Sigmoid colon (tissue), 6 donors: ENCODE measurements at regions not wholly inside any gene's neighbourhood (a gene's known extent, or its start where the extent isn't known, plus 50 kb on each side); places are given as distances from the start of the nearest gene placed in this dataset.

Experiments used
- DNase-seq: peaks from one replicate; pipeline ENCODE4 v3.0.0-alpha.2; 2019
- H3K27ac ChIP-seq, 4 donors: fragments of 200-600 bp; sonication (generic); one replicate each; pipeline ENCODE4 v1.5.1; 2016 to 2019; ENCODE audit warnings: mild to moderate bottlenecking in 1 of 4
- H3K27me3 ChIP-seq, 3 donors: fragments of 200-600 bp; sonication (generic); one replicate each; pipeline ENCODE4 v1.5.1; 2019; ENCODE audit warnings: mild to moderate bottlenecking in 1 of 3
- H3K36me3 ChIP-seq, 4 donors: fragments of 200-600 bp; sonication (generic); one replicate each; pipeline ENCODE4 v1.5.1; 2016 to 2019
- H3K4me1 ChIP-seq, 4 donors: fragments of 200-600 bp; sonication (generic); one replicate each; pipeline ENCODE4 v1.5.1; 2017 to 2019
- H3K4me3 ChIP-seq, 4 donors: fragments of 200-600 bp; sonication (generic); one replicate each; pipeline ENCODE4 v1.5.1; 2017 to 2019; ENCODE audit warnings: mild to moderate bottlenecking in 2 of 4, moderate library complexity in 1 of 4
- H3K9me3 ChIP-seq, 4 donors: fragments of 200-600 bp in 3 of 4; sonication (generic) in 3 of 4; one replicate each; pipeline versions ENCODE4 v1.5.1 to v1.6.1; 2013 to 2019
- CTCF ChIP-seq, 4 experiments: fragments of 450-650 bp in 3 of 4; fragments of 200-600 bp in 1 of 4; IDR thresholded peaks; one replicate each; pipeline ENCODE4 v1.5.1; 2016 to 2019; ENCODE audit warnings: antibody characterized with exemption in 4 of 4, mild to moderate bottlenecking in 3 of 4, moderate library complexity in 2 of 4
- EP300 ChIP-seq, 4 donors: sonication (generic); formaldehyde crosslinking; IDR thresholded peaks; one replicate each; pipeline ENCODE4 v1.6.1; 2017; ENCODE audit warnings: antibody characterized with exemption in 4 of 4
- POLR2A ChIP-seq, 2 donors: fragments of 450-650 bp; IDR thresholded peaks; one replicate each; pipeline ENCODE4 v1.6.1; 2016; ENCODE audit warnings: antibody characterized with exemption in 2 of 2, mild to moderate bottlenecking in 2 of 2, moderate library complexity in 2 of 2
- POLR2AphosphoS5 ChIP-seq, 4 donors: sonication (generic); formaldehyde crosslinking; IDR thresholded peaks; one replicate each; pipeline ENCODE4 v1.6.1; 2017; ENCODE audit warnings: antibody characterized with exemption in 4 of 4
- whole genome bisulfite sequencing, 2 donors: extraction: QIAGEN DNeasy Blood & Tissue Kit; methylation state at CpG; one replicate each; pipeline ENCODE4 v1.1.7; 2013; 5-methylcytosine and 5-hydroxymethylcytosine counted together
- intact Hi-C: fragments of 100-400 bp; cut with DNase I; formaldehyde crosslinking; loops from one replicate; pipeline ENCODE4 v1.15.1; 2023
- donor health status: healthy with polysubstance abuse.
- donor health status: healthy.

- no peak overlapping the region for H3K27ac ChIP-seq
- intact Hi-C loops: no loop called here
- DNase-seq: no peak
- no peak for TF ChIP-seq POLR2AphosphoS5 (IDR thresholded peaks at IDR 0.05)
- no peak for TF ChIP-seq POLR2A (IDR thresholded peaks at IDR 0.05)
- no peak for TF ChIP-seq CTCF (IDR thresholded peaks at IDR 0.05)
- H3K27me3 ChIP-seq: no peaks in the 10 kb centered on the region
- 82 to 90% methylated on average over 7 of the region's 7 CpGs for WGBS, 2 donors
- no peak overlapping the region for H3K4me3 ChIP-seq
- no peaks in the 10 kb centered on the region for H3K4me1 ChIP-seq
- no peaks in the 10 kb centered on the region for H3K36me3 ChIP-seq
- no peaks in the 10 kb centered on the region for H3K9me3 ChIP-seq
Observed at GRCh38 chr18:75525331-75525730, 97.8 kb upstream of the SMIM21 start.

GRCh38 chr18:75524841-75525240 lies 97.3 kb upstream of the SMIM21 start:
- intact Hi-C loops: no loop called here
- no peak overlapping the region for H3K4me3 ChIP-seq
- H3K27ac ChIP-seq: no peak overlapping the region
- WGBS, 2 donors: 88 to 90% methylated on average over 7 of the region's 7 CpGs
- DNase-seq: no peak
- no peak for TF ChIP-seq CTCF (IDR thresholded peaks at IDR 0.05)
- TF ChIP-seq POLR2A (IDR thresholded peaks at IDR 0.05): no peak
- TF ChIP-seq EP300 (IDR thresholded peaks at IDR 0.05): no peak
- TF ChIP-seq POLR2AphosphoS5 (IDR thresholded peaks at IDR 0.05): no peak
- H3K4me1 ChIP-seq: no peaks in the 10 kb centered on the region
- no peaks in the 10 kb centered on the region for H3K27me3 ChIP-seq
- H3K9me3 ChIP-seq: no peaks in the 10 kb centered on the region
- no peaks in the 10 kb centered on the region for H3K36me3 ChIP-seq

GRCh38 chr18:75524181-75524580 lies 96.7 kb upstream of the SMIM21 start:
- no peak overlapping the region for H3K27ac ChIP-seq
- no peaks in the 10 kb centered on the region for H3K4me1 ChIP-seq
- no peaks in the 10 kb centered on the region for H3K36me3 ChIP-seq
- H3K4me3 ChIP-seq: no peak overlapping the region
- TF ChIP-seq POLR2A (IDR thresholded peaks at IDR 0.05) (no peak), EP300 (IDR thresholded peaks at IDR 0.05) (no peak), CTCF (IDR thresholded peaks at IDR 0.05) (no peak), POLR2AphosphoS5 (IDR thresholded peaks at IDR 0.05) (no peak)
- intact Hi-C loops: no loop called here
- no peaks in the 10 kb centered on the region for H3K27me3 ChIP-seq
- 89 to 91% methylated on average over 8 of the region's 8 CpGs for WGBS, 2 donors
- no peak for DNase-seq
- H3K9me3 ChIP-seq: no peaks in the 10 kb centered on the region

- DNase-seq: no peak
- H3K27ac ChIP-seq: no peak overlapping the region
- intact Hi-C loops: no loop called here
- WGBS, 2 donors: 87 to 88% methylated on average over 12 of the region's 12 CpGs
- no peaks in the 10 kb centered on the region for H3K27me3 ChIP-seq
- H3K36me3 ChIP-seq: no peaks in the 10 kb centered on the region
- no peak overlapping the region for H3K4me3 ChIP-seq
- no peak for TF ChIP-seq POLR2AphosphoS5 (IDR thresholded peaks at IDR 0.05)
- no peak for TF ChIP-seq CTCF (IDR thresholded peaks at IDR 0.05)
- no peak for TF ChIP-seq POLR2A (IDR thresholded peaks at IDR 0.05)
- no peak for TF ChIP-seq EP300 (IDR thresholded peaks at IDR 0.05)
- H3K4me1 ChIP-seq: no peaks in the 10 kb centered on the region
- no peaks in the 10 kb centered on the region for H3K9me3 ChIP-seq
Observed at GRCh38 chr18:75521816-75522215, 94.3 kb upstream of the SMIM21 start.

- no peak for TF ChIP-seq POLR2AphosphoS5 (IDR thresholded peaks at IDR 0.05)
- no peak for TF ChIP-seq EP300 (IDR thresholded peaks at IDR 0.05)
- no peak for TF ChIP-seq CTCF (IDR thresholded peaks at IDR 0.05)
- no peak for TF ChIP-seq POLR2A (IDR thresholded peaks at IDR 0.05)
- H3K27ac ChIP-seq: no peak overlapping the region
- H3K36me3 ChIP-seq: no peaks in the 10 kb centered on the region
- no peak overlapping the region for H3K4me3 ChIP-seq
- H3K4me1 ChIP-seq: no peaks in the 10 kb centered on the region
- peaks cover 0 to 8% (median 0%) of the 10 kb centered on the region in 4 donors for H3K9me3 ChIP-seq
- no peaks in the 10 kb centered on the region for H3K27me3 ChIP-seq
- intact Hi-C loops: loop anchor here (5.0 kb wide), 1 partner anchor 49 kb away; no protein-coding TSS in a partner anchor
- no peak for DNase-seq
- 90 to 91% methylated on average over 3 of the region's 3 CpGs for WGBS, 2 donors
Observed at GRCh38 chr18:75518007-75518406, 90.5 kb upstream of the SMIM21 start.
